ENCODE measurements at regions not wholly inside any gene's neighbourhood (a gene's known extent, or its start where the extent isn't known, plus 50 kb on each side); places are given as distances from the start of the nearest gene placed in this dataset.

DNA sequence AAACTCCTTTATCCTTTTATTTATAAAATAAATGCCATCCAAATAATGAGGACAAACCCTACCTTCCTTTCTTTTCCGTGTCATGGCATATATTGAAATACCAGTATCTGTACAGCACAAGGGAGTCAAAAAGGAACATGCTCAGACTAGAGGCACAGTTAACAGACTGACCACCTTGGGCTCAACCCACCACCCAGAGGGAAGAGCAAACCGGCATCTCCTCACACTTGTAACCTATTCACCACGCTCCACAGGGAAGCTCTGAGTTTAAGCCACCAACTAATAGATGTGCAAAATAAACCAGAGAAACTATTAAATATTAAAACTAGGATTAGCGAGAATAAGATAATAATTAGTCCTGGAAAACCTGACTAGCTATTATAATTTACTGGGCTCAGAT is 112.7 kb downstream of the SIPA1L2 start:
- peaks cover 0 to 23% (median 17%) of the 10 kb centered on the region in 5 donors for H3K27me3 Mint-ChIP-seq
- H3K4me3 Mint-ChIP-seq, result no peak overlapping the region
- Histone ChIP-seq H3K9me3 (ENCODE audit: control insufficient read depth in 2 of 3, low read length in 3 of 3) (no peaks in the 10 kb centered on the region), H3K36me3 (ENCODE audit: control insufficient read depth in 2 of 3, insufficient read depth in 3 of 3, low read length in 3 of 3) (no peaks in the 10 kb centered on the region), H3K4me3 (ENCODE audit: low read length) (no peak overlapping the region), H3K27me3 (ENCODE audit: control insufficient read depth in 2 of 2, insufficient read depth in 2 of 2, low read length in 2 of 2) (no peaks in the 10 kb centered on the region), H3K4me1 (ENCODE audit: control insufficient read depth in 2 of 2, insufficient read depth in 2 of 2, low read length in 2 of 2) (no peaks in the 10 kb centered on the region), H3K27ac (ENCODE audit: low read depth, low read length) (no peak overlapping the region)
- no peak overlapping the region for H3K27ac Mint-ChIP-seq
- peaks cover 0 to 4% (median 0%) of the 10 kb centered on the region in 7 donors for H3K4me1 Mint-ChIP-seq
- ChIA-PET POLR2A (no interaction called here), CTCF (no interaction called here)
- ATAC-seq (no peak), DNase-seq (no peak)
- no peaks in the 10 kb centered on the region for H3K36me3 Mint-ChIP-seq
- intact Hi-C loops (cut with micrococcal nuclease), result no loop called here
- no peaks in the 10 kb centered on the region for H3K9me3 Mint-ChIP-seq

DNA sequence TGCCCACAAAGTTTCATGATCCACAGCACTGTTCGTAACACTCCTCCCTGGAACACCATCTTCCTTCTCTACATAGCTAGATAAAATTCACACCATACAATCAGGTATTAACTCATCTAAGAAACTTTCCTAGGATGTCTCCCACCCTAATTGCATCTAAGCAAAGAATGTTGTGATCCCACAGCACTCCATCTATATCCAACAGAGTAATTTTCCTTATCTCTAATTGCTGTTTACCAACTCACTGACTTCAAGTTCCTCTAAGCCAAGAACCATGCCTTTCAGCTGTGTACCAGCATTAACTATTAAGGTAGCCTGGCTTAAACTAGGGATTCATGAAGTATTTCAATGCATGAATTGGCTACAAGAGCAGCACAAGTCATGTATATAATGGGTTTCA is 114.2 kb downstream of the SIPA1L2 start:
- Histone ChIP-seq H3K36me3 (ENCODE audit: control insufficient read depth in 2 of 3, insufficient read depth in 3 of 3, low read length in 3 of 3) (no peaks in the 10 kb centered on the region), H3K9me3 (ENCODE audit: control insufficient read depth in 2 of 3, low read length in 3 of 3) (no peaks in the 10 kb centered on the region), H3K4me1 (ENCODE audit: control insufficient read depth in 2 of 2, insufficient read depth in 2 of 2, low read length in 2 of 2) (no peaks in the 10 kb centered on the region), H3K27me3 (ENCODE audit: control insufficient read depth in 2 of 2, insufficient read depth in 2 of 2, low read length in 2 of 2) (no peaks in the 10 kb centered on the region), H3K27ac (ENCODE audit: low read depth, low read length) (no peak overlapping the region), H3K4me3 (ENCODE audit: low read length) (no peak overlapping the region)
- intact Hi-C loops (cut with micrococcal nuclease), result no loop called here
- ChIA-PET POLR2A (no interaction called here), CTCF (no interaction called here)
- Mint-ChIP-seq H3K27ac (no peak overlapping the region), H3K9me3 (no peaks in the 10 kb centered on the region), H3K4me3 (no peak overlapping the region), H3K27me3 (peaks cover 0 to 16% (median 11%) of the 10 kb centered on the region in 5 donors), H3K36me3 (no peaks in the 10 kb centered on the region), H3K4me1 (no peaks in the 10 kb centered on the region)
- DNase-seq, result no peak
- ATAC-seq, result no peak

DNA sequence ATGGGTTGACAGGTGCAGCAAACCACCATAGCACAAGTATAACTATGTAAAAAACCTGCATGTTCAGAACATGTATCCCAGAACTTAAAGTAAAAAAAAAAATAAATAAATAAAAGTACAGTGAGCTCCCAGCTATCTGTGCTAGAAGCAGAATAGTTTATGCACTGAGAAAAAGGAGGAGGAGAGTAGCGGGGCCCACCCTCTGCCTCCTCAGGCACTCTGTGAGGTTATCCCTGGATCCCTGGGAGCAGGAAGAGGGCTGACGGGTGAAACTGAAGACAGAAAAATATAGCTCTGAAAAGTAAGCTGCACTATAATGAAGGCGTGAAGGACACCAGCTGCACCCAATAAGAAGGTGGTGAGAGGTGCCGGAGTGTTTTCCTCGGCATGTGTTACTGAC is 117.2 kb downstream of the SIPA1L2 start:
- intact Hi-C loops (cut with micrococcal nuclease), result loop anchor here in 1 of 2 donors (5.0 kb wide), 1 partner anchor 115 kb away; no protein-coding TSS in a partner anchor
- POLR2A ChIA-PET, result no interaction called here
- Mint-ChIP-seq H3K36me3 (no peaks in the 10 kb centered on the region), H3K27me3 (peaks cover 7 to 22% (median 11%) of the 10 kb centered on the region in 5 donors), H3K4me3 (no peak overlapping the region), H3K27ac (no peak overlapping the region), H3K9me3 (no peaks in the 10 kb centered on the region), H3K4me1 (peaks cover 0 to 2% (median 0%) of the 10 kb centered on the region in 7 donors)
- Histone ChIP-seq H3K4me1 (ENCODE audit: control insufficient read depth in 2 of 2, insufficient read depth in 2 of 2, low read length in 2 of 2) (no peaks in the 10 kb centered on the region), H3K4me3 (ENCODE audit: low read length) (no peak overlapping the region), H3K27ac (ENCODE audit: low read depth, low read length) (no peak overlapping the region), H3K36me3 (ENCODE audit: control insufficient read depth in 2 of 3, insufficient read depth in 3 of 3, low read length in 3 of 3) (no peaks in the 10 kb centered on the region), H3K27me3 (ENCODE audit: control insufficient read depth in 2 of 2, insufficient read depth in 2 of 2, low read length in 2 of 2) (no peaks in the 10 kb centered on the region), H3K9me3 (ENCODE audit: control insufficient read depth in 2 of 3, low read length in 3 of 3) (no peaks in the 10 kb centered on the region)
- ATAC-seq (no peak), DNase-seq (no peak)
- CTCF ChIA-PET, result no interaction called here

DNA sequence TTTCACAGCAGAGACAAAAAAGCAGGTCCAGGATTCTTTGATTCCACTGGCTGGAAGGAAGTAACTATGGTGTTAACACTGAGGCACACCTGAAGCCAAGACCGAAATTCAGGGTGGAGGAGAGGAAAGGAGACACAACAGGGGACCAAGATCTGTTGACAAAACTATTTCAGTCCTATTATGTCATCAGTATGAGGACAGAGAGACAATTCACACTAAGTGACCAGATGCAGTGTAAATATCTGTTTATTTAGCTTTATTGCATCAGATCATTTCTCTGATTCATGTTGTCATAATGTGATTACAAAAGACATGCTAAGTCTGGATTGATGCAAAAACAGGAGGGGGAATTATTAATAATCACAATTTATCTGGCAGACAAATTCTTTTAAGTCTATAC is 118.8 kb downstream of the SIPA1L2 start:
- no peak for ATAC-seq
- H3K27ac Mint-ChIP-seq, result no peak overlapping the region
- Histone ChIP-seq H3K27me3 (ENCODE audit: control insufficient read depth in 2 of 2, insufficient read depth in 2 of 2, low read length in 2 of 2) (no peaks in the 10 kb centered on the region), H3K4me1 (ENCODE audit: control insufficient read depth in 2 of 2, insufficient read depth in 2 of 2, low read length in 2 of 2) (no peaks in the 10 kb centered on the region), H3K27ac (ENCODE audit: low read depth, low read length) (no peak overlapping the region), H3K4me3 (ENCODE audit: low read length) (no peak overlapping the region), H3K9me3 (ENCODE audit: control insufficient read depth in 2 of 3, low read length in 3 of 3) (no peaks in the 10 kb centered on the region), H3K36me3 (ENCODE audit: control insufficient read depth in 2 of 3, insufficient read depth in 3 of 3, low read length in 3 of 3) (no peaks in the 10 kb centered on the region)
- no peaks in the 10 kb centered on the region for H3K36me3 Mint-ChIP-seq
- ChIA-PET CTCF (no interaction called here), POLR2A (no interaction called here)
- peaks cover 7 to 22% (median 11%) of the 10 kb centered on the region in 5 donors for H3K27me3 Mint-ChIP-seq
- no peaks in the 10 kb centered on the region for H3K9me3 Mint-ChIP-seq
- no peak for DNase-seq
- intact Hi-C loops (cut with micrococcal nuclease), result loop anchor here in 1 of 2 donors (5.0 kb wide), 1 partner anchor 116 kb away; no protein-coding TSS in a partner anchor
- no peak overlapping the region for H3K4me3 Mint-ChIP-seq
- peaks cover 0 to 2% (median 0%) of the 10 kb centered on the region in 7 donors for H3K4me1 Mint-ChIP-seq

DNA sequence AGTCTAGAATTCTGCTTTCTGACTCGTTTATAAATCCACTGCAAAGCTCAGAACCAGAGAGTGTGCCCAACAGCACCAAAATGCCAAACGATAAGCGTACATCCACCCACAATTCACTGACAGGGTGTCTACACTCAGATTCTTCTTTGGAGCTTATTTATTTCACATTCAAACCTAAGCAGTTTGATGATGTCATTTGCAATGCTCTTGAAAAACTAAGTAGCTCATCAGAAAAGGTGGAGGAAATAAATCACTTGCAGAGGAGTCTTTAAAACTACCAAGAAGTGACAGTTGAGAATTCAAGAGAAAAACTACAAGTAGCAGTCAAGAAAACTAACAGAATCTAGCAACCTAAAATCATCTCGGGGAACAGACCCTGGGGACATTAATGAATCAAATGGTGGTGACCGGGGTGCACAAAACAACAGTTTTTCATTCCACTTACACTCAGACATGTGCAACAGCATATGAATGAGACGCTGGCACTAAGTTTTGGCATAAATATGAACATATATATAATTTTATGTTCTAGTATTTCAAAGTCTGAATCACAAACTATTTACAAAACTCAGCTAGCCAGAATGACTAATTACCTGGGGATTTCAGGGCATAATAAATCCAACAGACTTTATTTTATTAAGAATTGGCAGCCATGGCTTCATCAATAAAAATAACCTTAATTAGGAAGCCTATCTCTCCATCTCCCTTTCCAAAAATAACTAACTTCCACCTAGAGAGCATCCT is 119.4 kb downstream of the SIPA1L2 start:
- H3K4me1 ChIP-seq (ENCODE audit: control insufficient read depth in 2 of 2, insufficient read depth in 2 of 2, low read length in 2 of 2), result no peaks in the 10 kb centered on the region
- peaks cover 2 to 19% (median 11%) of the 10 kb centered on the region in 5 donors for H3K27me3 Mint-ChIP-seq

DNA sequence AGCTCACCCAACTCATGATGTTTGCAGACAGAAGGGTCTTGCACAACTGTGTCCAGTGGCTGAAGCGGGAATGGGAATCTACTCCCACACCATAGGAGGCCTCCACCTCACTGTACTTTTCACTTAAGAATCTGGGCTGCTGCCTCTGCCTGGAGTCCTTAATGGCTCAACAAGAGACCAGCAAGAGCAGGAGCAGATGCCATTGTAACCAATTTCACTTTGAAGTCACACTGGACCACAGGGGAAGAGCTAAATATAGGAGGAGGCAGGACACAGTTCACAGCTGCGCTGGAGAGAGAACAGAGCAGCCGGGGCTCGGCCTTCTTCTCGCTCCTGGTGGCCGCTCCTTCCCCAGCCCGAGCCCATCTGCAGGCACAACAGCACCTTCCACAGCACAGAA is 120.4 kb downstream of the SIPA1L2 start:
- DNase-seq (no peak), ATAC-seq (no peak)
- no peak overlapping the region for H3K4me3 Mint-ChIP-seq
- H3K27ac Mint-ChIP-seq, result no peak overlapping the region
- ChIA-PET POLR2A (no interaction called here), CTCF (no interaction called here)
- no peaks in the 10 kb centered on the region for H3K4me1 ChIP-seq (ENCODE audit: control insufficient read depth in 2 of 2, insufficient read depth in 2 of 2, low read length in 2 of 2)
- H3K36me3 Mint-ChIP-seq, result no peaks in the 10 kb centered on the region
- H3K9me3 Mint-ChIP-seq, result no peaks in the 10 kb centered on the region
- H3K4me3 ChIP-seq (ENCODE audit: low read length), result no peak overlapping the region
- H3K36me3 ChIP-seq (ENCODE audit: control insufficient read depth in 2 of 3, insufficient read depth in 3 of 3, low read length in 3 of 3), result no peaks in the 10 kb centered on the region
- peaks cover 0 to 2% (median 0%) of the 10 kb centered on the region in 7 donors for H3K4me1 Mint-ChIP-seq
- intact Hi-C loops (cut with micrococcal nuclease), result no loop called here
- H3K27ac ChIP-seq (ENCODE audit: low read depth, low read length), result no peak overlapping the region
- peaks cover 0 to 20% (median 11%) of the 10 kb centered on the region in 5 donors for H3K27me3 Mint-ChIP-seq
- no peaks in the 10 kb centered on the region for H3K27me3 ChIP-seq (ENCODE audit: control insufficient read depth in 2 of 2, insufficient read depth in 2 of 2, low read length in 2 of 2)
- H3K9me3 ChIP-seq (ENCODE audit: control insufficient read depth in 2 of 3, low read length in 3 of 3), result no peaks in the 10 kb centered on the region

More for the DNA sequence above, 119.4 kb downstream of the SIPA1L2 start:
- CTCF ChIA-PET, result no interaction called here
- H3K36me3 ChIP-seq (ENCODE audit: control insufficient read depth in 2 of 3, insufficient read depth in 3 of 3, low read length in 3 of 3), result no peaks in the 10 kb centered on the region
- no peak overlapping the region for H3K4me3 Mint-ChIP-seq
- no peak overlapping the region for H3K27ac Mint-ChIP-seq
- no peaks in the 10 kb centered on the region for H3K27me3 ChIP-seq (ENCODE audit: control insufficient read depth in 2 of 2, insufficient read depth in 2 of 2, low read length in 2 of 2)
- POLR2A ChIA-PET, result no interaction called here
- no peak overlapping the region for H3K27ac ChIP-seq (ENCODE audit: low read depth, low read length)
- no peaks in the 10 kb centered on the region for H3K36me3 Mint-ChIP-seq
- no peak for ATAC-seq
- no peaks in the 10 kb centered on the region for H3K9me3 ChIP-seq (ENCODE audit: control insufficient read depth in 2 of 3, low read length in 3 of 3)
- intact Hi-C loops (cut with micrococcal nuclease), result loop anchor here in 1 of 2 donors (5.0 kb wide), 1 partner anchor 117 kb away; no protein-coding TSS in a partner anchor
- peaks cover 0 to 2% (median 0%) of the 10 kb centered on the region in 7 donors for H3K4me1 Mint-ChIP-seq
- H3K4me3 ChIP-seq (ENCODE audit: low read length), result no peak overlapping the region
- no peak for DNase-seq
- H3K9me3 Mint-ChIP-seq, result no peaks in the 10 kb centered on the region

DNA sequence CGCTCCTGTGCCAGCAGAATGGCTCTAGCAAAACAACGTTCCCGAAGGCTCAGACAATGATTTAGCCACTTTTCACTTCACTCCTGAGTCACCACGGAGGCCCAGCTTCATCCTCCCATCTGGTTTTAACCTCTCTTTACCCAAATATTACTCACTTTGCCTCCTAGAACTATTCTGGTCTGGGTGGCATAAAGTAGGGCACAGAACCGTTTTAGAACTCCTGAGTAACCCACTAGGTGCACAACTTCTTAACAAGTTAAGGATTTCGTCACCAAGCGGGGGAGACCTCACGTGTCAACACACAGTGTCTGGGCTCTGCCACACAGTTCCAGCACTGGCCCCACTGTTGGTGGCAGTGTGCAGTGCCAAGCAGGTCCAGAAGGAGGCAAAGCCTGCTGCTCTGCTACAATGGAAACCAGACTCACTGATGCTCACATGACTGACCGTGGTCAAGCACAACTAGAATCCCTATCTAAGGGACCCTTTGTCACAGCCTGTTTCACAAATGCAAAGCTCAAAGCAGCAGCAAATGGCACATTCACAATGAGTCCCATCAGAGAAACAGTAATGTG is 121.7 kb downstream of the SIPA1L2 start:
- DNase-seq, result no peak
- ChIA-PET POLR2A (no interaction called here), CTCF (no interaction called here)
- H3K4me1 ChIP-seq (ENCODE audit: control insufficient read depth in 2 of 2, insufficient read depth in 2 of 2, low read length in 2 of 2), result no peaks in the 10 kb centered on the region
- Mint-ChIP-seq H3K27ac (no peak overlapping the region), H3K4me1 (peaks cover 0 to 2% (median 0%) of the 10 kb centered on the region in 7 donors), H3K27me3 (peaks cover 0 to 20% (median 11%) of the 10 kb centered on the region in 5 donors), H3K36me3 (peaks cover 0 to 1% (median 0%) of the 10 kb centered on the region in 5 donors), H3K4me3 (no peak overlapping the region), H3K9me3 (no peaks in the 10 kb centered on the region)
- H3K27me3 ChIP-seq (ENCODE audit: control insufficient read depth in 2 of 2, insufficient read depth in 2 of 2, low read length in 2 of 2), result no peaks in the 10 kb centered on the region
- H3K36me3 ChIP-seq (ENCODE audit: control insufficient read depth in 2 of 3, insufficient read depth in 3 of 3, low read length in 3 of 3), result no peaks in the 10 kb centered on the region
- ATAC-seq, result no peak
- no peak overlapping the region for H3K4me3 ChIP-seq (ENCODE audit: low read length)
- H3K9me3 ChIP-seq (ENCODE audit: control insufficient read depth in 2 of 3, low read length in 3 of 3), result no peaks in the 10 kb centered on the region
- intact Hi-C loops (cut with micrococcal nuclease), result no loop called here
- no peak overlapping the region for H3K27ac ChIP-seq (ENCODE audit: low read depth, low read length)

All from naive thymus-derived CD4-positive, alpha-beta T cell (primary cell).